C4-2B (cell line): ENCODE measurements at regions not wholly inside any gene's neighbourhood (a gene's known extent, or its start where the extent isn't known, plus 50 kb on each side); places are given as distances from the start of the nearest gene placed in this dataset.

ENCODE experiments used
- H3K27ac ChIP-seq: fragments of 450-650 bp; 2 replicates; pipeline ENCODE4 v1.5.1; 2017
- ZFX ChIP-seq: fragments of 450-650 bp; IDR thresholded peaks from 2 replicates; pipeline ENCODE4 v1.6.1; 2017
- TF ChIP-seq, protein P1 (sequence below): fragments of 450-650 bp; conservative IDR thresholded peaks from 2 replicates; pipeline ENCODE4 v1.5.1; 2017; ENCODE audit warnings: mild to moderate bottlenecking

DNA sequence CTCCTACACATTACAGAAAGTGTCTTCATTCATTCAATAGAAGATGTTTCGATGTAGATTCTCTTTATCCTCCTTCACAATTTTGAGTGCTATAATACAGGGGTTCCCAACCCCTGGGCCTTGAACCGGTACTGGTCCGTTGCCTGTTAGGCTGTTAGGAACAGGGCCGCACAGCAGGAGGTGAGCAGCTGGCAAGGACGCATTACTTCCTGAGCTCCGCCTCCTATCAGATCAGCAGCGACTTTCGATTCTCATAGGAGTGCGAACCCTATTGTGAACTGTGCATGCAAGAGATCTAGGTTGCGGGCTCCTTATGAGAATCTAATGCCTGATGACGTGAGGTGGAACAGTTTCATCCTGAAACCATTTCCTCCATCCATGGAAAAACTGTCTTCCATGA is 153.0 kb upstream of the SMC2 start:
- TF ChIP-seq, protein P1, sequence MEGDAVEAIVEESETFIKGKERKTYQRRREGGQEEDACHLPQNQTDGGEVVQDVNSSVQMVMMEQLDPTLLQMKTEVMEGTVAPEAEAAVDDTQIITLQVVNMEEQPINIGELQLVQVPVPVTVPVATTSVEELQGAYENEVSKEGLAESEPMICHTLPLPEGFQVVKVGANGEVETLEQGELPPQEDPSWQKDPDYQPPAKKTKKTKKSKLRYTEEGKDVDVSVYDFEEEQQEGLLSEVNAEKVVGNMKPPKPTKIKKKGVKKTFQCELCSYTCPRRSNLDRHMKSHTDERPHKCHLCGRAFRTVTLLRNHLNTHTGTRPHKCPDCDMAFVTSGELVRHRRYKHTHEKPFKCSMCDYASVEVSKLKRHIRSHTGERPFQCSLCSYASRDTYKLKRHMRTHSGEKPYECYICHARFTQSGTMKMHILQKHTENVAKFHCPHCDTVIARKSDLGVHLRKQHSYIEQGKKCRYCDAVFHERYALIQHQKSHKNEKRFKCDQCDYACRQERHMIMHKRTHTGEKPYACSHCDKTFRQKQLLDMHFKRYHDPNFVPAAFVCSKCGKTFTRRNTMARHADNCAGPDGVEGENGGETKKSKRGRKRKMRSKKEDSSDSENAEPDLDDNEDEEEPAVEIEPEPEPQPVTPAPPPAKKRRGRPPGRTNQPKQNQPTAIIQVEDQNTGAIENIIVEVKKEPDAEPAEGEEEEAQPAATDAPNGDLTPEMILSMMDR, result no peak
- no peak for TF ChIP-seq ZFX
- no peak overlapping the region for H3K27ac ChIP-seq

DNA sequence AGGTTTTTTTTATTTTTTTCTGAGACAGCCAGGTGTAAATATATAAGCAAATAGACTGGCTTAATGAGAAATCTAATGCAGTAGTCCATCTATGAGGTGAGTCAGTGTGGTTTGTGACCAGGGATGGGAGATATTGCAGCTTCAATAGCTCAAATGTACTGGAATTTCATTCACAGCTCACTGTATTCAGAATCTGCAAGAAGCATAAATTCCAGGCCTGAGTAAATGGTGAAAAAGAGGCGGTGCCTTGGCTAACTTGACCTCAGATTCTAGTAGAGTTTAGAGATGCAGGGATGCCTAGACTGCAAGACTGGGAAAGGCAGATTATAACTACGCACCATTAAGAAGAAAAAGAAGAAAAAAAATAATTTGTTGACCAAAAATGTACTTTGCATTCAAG is 151.9 kb upstream of the SMC2 start:
- TF ChIP-seq ZFX, result no peak
- TF ChIP-seq, protein P1, result no peak
- H3K27ac ChIP-seq, result no peak overlapping the region

DNA sequence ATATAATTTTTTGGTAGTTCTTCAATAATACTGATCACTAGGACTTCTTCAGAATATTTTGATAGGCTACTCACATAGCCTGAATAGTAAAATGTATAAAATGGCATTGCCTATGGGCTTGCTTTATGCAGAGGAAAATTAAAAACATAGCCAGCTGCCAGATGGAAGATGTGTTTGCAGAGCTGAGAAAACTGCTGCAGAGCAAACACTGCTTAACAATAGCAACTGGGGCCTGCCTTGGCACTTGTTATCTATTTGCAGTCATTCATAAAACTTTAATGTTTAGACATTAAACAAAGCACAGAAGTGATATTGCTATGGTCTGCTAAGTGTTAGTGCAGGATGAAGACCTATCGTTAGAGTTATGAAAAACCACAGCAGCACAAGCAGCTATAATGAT is 151.5 kb upstream of the SMC2 start:
- no peak overlapping the region for H3K27ac ChIP-seq
- no peak for TF ChIP-seq ZFX
- TF ChIP-seq, protein P1, result no peak

DNA sequence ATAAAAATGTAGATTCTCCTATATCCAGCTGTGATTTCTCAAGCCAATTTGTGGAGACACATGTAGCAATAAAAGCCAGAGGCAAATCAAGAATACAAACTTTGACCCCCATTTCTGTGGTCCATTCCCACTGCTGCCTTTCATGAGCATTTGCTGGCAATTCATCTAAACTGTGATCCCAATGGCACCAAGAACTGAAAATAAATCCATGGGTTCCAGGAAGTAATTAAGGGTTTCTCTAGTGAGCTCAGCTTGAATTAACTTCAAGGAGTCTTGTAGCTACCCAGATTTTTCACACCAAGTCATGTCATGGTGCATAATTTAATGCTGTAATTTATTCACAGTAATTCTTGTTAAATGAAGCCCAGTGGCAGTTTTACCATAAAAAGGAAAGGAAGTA is 145.0 kb upstream of the SMC2 start:
- no peak for TF ChIP-seq ZFX
- TF ChIP-seq, protein P1, result no peak
- no peak overlapping the region for H3K27ac ChIP-seq

DNA sequence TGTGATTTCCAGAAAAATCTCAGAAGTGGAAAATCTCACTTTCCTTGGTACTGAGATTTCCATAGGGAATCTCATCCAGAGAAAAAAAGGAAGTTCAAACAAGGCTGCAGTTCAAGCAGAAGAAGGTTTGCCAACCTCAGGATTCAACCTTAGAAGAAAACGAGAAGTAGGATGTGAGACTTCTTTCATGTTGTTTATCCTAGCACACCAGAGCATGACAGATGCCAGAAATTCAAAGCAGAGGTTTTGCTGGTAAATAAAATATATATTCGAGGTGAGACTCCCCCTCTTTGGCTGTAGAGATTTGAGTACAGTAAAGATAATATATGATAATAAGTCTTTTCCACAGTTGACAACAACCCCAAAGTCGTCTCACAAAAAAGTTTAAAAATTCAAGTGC is 116.9 kb upstream of the SMC2 start:
- no peak overlapping the region for H3K27ac ChIP-seq
- TF ChIP-seq, protein P1, result no peak
- TF ChIP-seq ZFX, result no peak

DNA sequence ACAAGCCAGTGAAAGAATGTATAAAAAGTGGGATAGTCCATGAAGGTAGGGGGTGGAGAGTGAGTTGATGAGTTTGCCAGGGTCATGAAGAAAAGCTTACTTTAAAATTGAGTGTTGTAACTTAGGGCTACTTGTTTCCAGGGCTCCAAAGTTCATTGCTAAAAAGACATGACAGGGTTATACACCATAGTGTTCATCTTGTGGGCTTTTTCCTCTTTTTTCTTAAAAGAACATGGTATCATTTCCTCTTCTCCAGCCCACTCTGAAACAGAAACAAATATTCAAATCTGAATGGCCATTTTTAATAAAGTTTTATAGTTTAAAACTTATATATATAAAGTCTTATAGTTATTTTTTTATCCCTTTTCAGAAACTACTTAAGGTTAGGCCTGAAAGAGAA is 115.7 kb upstream of the SMC2 start:
- H3K27ac ChIP-seq, result no peak overlapping the region
- TF ChIP-seq, protein P1, result no peak
- TF ChIP-seq ZFX, result no peak

DNA sequence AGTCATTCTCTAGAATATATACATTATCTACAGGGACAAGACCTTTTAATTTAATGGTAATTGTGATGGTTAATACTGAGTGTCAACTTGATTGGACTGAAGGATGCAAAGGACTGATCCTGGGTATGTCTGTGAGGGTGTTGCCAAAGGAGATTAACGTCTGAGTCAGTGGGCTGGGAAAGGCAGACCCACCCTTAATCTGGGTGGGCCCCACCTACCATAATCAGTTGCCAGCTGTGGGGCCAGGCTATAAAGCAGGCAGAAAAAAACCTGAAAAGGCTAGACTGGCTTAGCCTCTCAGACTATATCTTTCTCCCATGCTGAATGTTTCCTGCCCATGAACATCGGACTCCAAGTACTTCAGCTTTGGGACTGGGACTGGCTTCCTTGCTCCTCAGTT is 112.2 kb upstream of the SMC2 start:
- no peak for TF ChIP-seq ZFX
- TF ChIP-seq, protein P1, result no peak

DNA sequence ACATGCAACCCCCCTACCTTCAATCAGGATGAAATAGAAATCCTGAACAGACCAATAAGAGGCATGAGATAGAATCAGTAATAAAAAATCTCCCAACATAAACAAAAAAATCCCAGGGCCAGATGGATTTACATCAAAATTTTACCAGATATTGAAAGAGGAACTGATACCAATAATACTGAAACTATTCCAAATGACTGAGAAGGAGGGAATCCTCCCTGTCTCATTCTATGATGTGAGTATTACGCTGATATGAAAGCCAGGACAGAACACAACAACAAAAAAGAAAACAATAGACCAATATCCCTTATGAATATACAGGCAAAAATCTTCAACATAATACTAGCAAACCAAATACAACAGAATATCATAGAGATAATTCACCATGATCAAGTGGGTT is 109.0 kb upstream of the SMC2 start:
- no peak for TF ChIP-seq ZFX
- TF ChIP-seq, protein P1, result no peak
- H3K27ac ChIP-seq, result no peak overlapping the region

More for the DNA sequence above, 112.2 kb upstream of the SMC2 start:
- H3K27ac ChIP-seq, result no peak overlapping the region
